ENCODE measurements at regions not wholly inside any gene's neighbourhood (a gene's known extent, or its start where the extent isn't known, plus 50 kb on each side); places are given as distances from the start of the nearest gene placed in this dataset.

- TF ChIP-seq CTCF (IDR thresholded peaks at IDR 0.05) (no peak), POLR2A (IDR thresholded peaks at IDR 0.05) (no peak)
Measured at GRCh38 chr4:180840142-180840541, 1403.1 kb upstream of the TENM3 start.
